HG02840 (cell line): ENCODE measurements at regions not wholly inside any gene's neighbourhood (a gene's known extent, or its start where the extent isn't known, plus 50 kb on each side); places are given as distances from the start of the nearest gene placed in this dataset.
"Not testable (repeated sequence)": the region's sequence is repeated elsewhere in the genome, so short reads cannot be mapped to it uniquely, and the experiment has no call there.

ENCODE experiments used
- ATAC-seq: cut with Tn5 transposase; IDR thresholded peaks from one replicate; pipeline ENCODE4 v1.9.1; 2021; ENCODE audit warnings: mild to moderate bottlenecking, moderate library complexity, moderate number of reproducible peaks; ENCODE audit not compliant: unreplicated experiment, low FRiP score

- not testable (repeated sequence) for ATAC-seq
These were observed 56.8 kb downstream of the ATP6V0E2 start for GRCh38 chr7:149930374-149931068.

GRCh38 chr7:149933776-149934175 lies 60.0 kb downstream of the ATP6V0E2 start:
- not testable (repeated sequence) for ATAC-seq

- not testable (repeated sequence) for ATAC-seq
These were observed 73.6 kb downstream of the ATP6V0E2 start for GRCh38 chr7:149947346-149947745.

- not testable (repeated sequence) for ATAC-seq
These were observed 74.7 kb downstream of the ATP6V0E2 start for GRCh38 chr7:149948444-149948843.

- not testable (repeated sequence) for ATAC-seq
These were observed 76.3 kb downstream of the ATP6V0E2 start for GRCh38 chr7:149949863-149950577.

- ATAC-seq, result not testable (repeated sequence)
These were observed 76.8 kb downstream of the ATP6V0E2 start for GRCh38 chr7:149950578-149950924.

- not testable (repeated sequence) for ATAC-seq
These were observed 77.8 kb downstream of the ATP6V0E2 start for GRCh38 chr7:149951579-149951978.

GRCh38 chr7:149958880-149959279 lies 85.1 kb downstream of the ATP6V0E2 start:
- not testable (repeated sequence) for ATAC-seq

- not testable (repeated sequence) for ATAC-seq
These were observed 87.1 kb downstream of the ATP6V0E2 start for GRCh38 chr7:149960863-149961262.

GRCh38 chr7:149961878-149962277 lies 88.1 kb downstream of the ATP6V0E2 start:
- not testable (repeated sequence) for ATAC-seq

GRCh38 chr7:149962685-149963319 lies 89.0 kb downstream of the ATP6V0E2 start:
- not testable (repeated sequence) for ATAC-seq

- ATAC-seq, result not testable (repeated sequence)
These were observed 90.2 kb downstream of the ATP6V0E2 start for GRCh38 chr7:149963985-149964384.

GRCh38 chr7:149966444-149966843 lies 92.7 kb downstream of the ATP6V0E2 start:
- ATAC-seq, result not testable (repeated sequence)

GRCh38 chr7:149972977-149973376 lies 99.2 kb downstream of the ATP6V0E2 start:
- ATAC-seq, result not testable (repeated sequence)

- not testable (repeated sequence) for ATAC-seq
These were observed 99.9 kb downstream of the ATP6V0E2 start for GRCh38 chr7:149973681-149974080.

GRCh38 chr7:149975608-149976007 lies 101.8 kb downstream of the ATP6V0E2 start:
- ATAC-seq, result not testable (repeated sequence)

GRCh38 chr7:149978537-149978936 lies 104.8 kb downstream of the ATP6V0E2 start:
- ATAC-seq, result not testable (repeated sequence)

GRCh38 chr7:149978944-149979343 lies 105.2 kb downstream of the ATP6V0E2 start:
- ATAC-seq, result not testable (repeated sequence)

- not testable (repeated sequence) for ATAC-seq
These were observed 108.9 kb downstream of the ATP6V0E2 start for GRCh38 chr7:149982537-149983112.

- ATAC-seq, result not testable (repeated sequence)
These were observed 113.1 kb downstream of the ATP6V0E2 start for GRCh38 chr7:149986866-149987265.
